Thyroid gland (tissue), 4 donors: ENCODE measurements at regions not wholly inside any gene's neighbourhood (a gene's known extent, or its start where the extent isn't known, plus 50 kb on each side); places are given as distances from the start of the nearest gene placed in this dataset.

Source experiments
- CTCF ChIP-seq, 6 experiments: fragments of 200-600 bp in 3 of 6; fragments of 450-650 bp in 3 of 6; sonication (generic) in 3 of 6; IDR thresholded peaks; one replicate each; pipeline ENCODE4 v1.5.1; 2016 to 2019; ENCODE audit warnings: antibody characterized with exemption in 6 of 6, mild to moderate bottlenecking in 2 of 6, inconsistent platforms in 1 of 6, moderate library complexity in 1 of 6
- POLR2A ChIP-seq, 2 donors: fragments of 450-650 bp; IDR thresholded peaks; one replicate each; pipeline ENCODE4 v1.6.1; 2017; ENCODE audit warnings: antibody characterized with exemption in 2 of 2, mild to moderate bottlenecking in 2 of 2, moderate library complexity in 1 of 2

GRCh38 chr12:63298386-63298930 lies 147.5 kb upstream of the AVPR1A start:
- TF ChIP-seq CTCF (IDR thresholded peaks at IDR 0.05) (no peak), POLR2A (IDR thresholded peaks at IDR 0.05) (no peak)
